ENCODE measurements at regions not wholly inside any gene's neighbourhood (a gene's known extent, or its start where the extent isn't known, plus 50 kb on each side); places are given as distances from the start of the nearest gene placed in this dataset.

- no peak overlapping the region for H3K9ac ChIP-seq
- no peaks in the 10 kb centered on the region for H3K79me2 ChIP-seq (ENCODE audit: insufficient read depth)
- 84 to 85% methylated on average over 10 to 11 of the region's 11 CpGs for WGBS, 2 experiments (ENCODE audit: low coverage in 1 of 2, low lambda C conversion rate in 2 of 2, missing lambda C conversion rate in 2 of 2)
- no peaks in the 10 kb centered on the region for H4K20me1 ChIP-seq (ENCODE audit: insufficient read depth)
- TF ChIP-seq EZH2 (IDR thresholded peaks at IDR 0.05; ENCODE audit: insufficient read depth, poor library complexity, severe bottlenecking) (no peak), EZH2phosphoT487 (IDR thresholded peaks at IDR 0.05; ENCODE audit: insufficient read depth, low read depth) (no peak)
- H3K27ac ChIP-seq: no peak overlapping the region
- H3K9me3 ChIP-seq (ENCODE audit: low read depth): no peaks in the 10 kb centered on the region
- in situ Hi-C loops (cut with MboI): loop anchor here (5.0 kb wide), 1 partner anchor 324 kb away; no protein-coding TSS in a partner anchor
- H3K4me3 ChIP-seq: no peak overlapping the region
- no peaks in the 10 kb centered on the region for H3K27me3 ChIP-seq (replicated peaks; ENCODE audit: insufficient read depth)
- H3K9me2 ChIP-seq (ENCODE audit: insufficient read depth): no peaks in the 10 kb centered on the region
- H2AFZ ChIP-seq: no peak overlapping the region
- H3K4me1 ChIP-seq (ENCODE audit: insufficient read depth): no peaks in the 10 kb centered on the region
- no peak for DNase-seq
- no peaks in the 10 kb centered on the region for H3K36me3 ChIP-seq (ENCODE audit: low read depth)
- no peaks in the 10 kb centered on the region for H3F3A ChIP-seq (ENCODE audit: insufficient read depth)
- no peak overlapping the region for H3K4me2 ChIP-seq (ENCODE audit: unreplicated experiment)
These were observed 58.5 kb downstream of the GPR6 start for GRCh38 chr6:110036408-110037302.

- Histone ChIP-seq H3K27me3 (replicated peaks; ENCODE audit: insufficient read depth) (no peaks in the 10 kb centered on the region), H3K79me2 (ENCODE audit: insufficient read depth) (no peaks in the 10 kb centered on the region), H3F3A (ENCODE audit: insufficient read depth) (no peaks in the 10 kb centered on the region), H2AFZ (peak overlapping the region; percentile 41; the same call in 1 of the 2 replicates), H3K4me1 (ENCODE audit: insufficient read depth) (no peaks in the 10 kb centered on the region), H3K9ac (no peak overlapping the region), H4K20me1 (ENCODE audit: insufficient read depth) (no peaks in the 10 kb centered on the region), H3K27ac (no peak overlapping the region), H3K4me2 (ENCODE audit: unreplicated experiment) (no peak overlapping the region), H3K9me2 (ENCODE audit: insufficient read depth) (no peaks in the 10 kb centered on the region), H3K36me3 (ENCODE audit: low read depth) (no peaks in the 10 kb centered on the region), H3K4me3 (no peak overlapping the region), H3K9me3 (ENCODE audit: low read depth) (no peaks in the 10 kb centered on the region)
- in situ Hi-C loops (cut with MboI): loop anchor here (5.0 kb wide), 1 partner anchor 326 kb away; no protein-coding TSS in a partner anchor
- peak; percentile 20 for DNase-seq
- 39 to 41% methylated on average over 9 of the region's 9 CpGs for WGBS, 2 experiments (ENCODE audit: low coverage in 1 of 2, low lambda C conversion rate in 2 of 2, missing lambda C conversion rate in 2 of 2)
- TF ChIP-seq EZH2phosphoT487 (IDR thresholded peaks at IDR 0.05; ENCODE audit: insufficient read depth, low read depth): no peak
- TF ChIP-seq EZH2 (IDR thresholded peaks at IDR 0.05; ENCODE audit: insufficient read depth, poor library complexity, severe bottlenecking): no peak
These were observed 59.7 kb downstream of the GPR6 start for GRCh38 chr6:110037726-110038295.

GRCh38 chr6:110039364-110039980 lies 61.4 kb downstream of the GPR6 start:
- H4K20me1 ChIP-seq (ENCODE audit: insufficient read depth): no peaks in the 10 kb centered on the region
- no peaks in the 10 kb centered on the region for H3F3A ChIP-seq (ENCODE audit: insufficient read depth)
- H3K36me3 ChIP-seq (ENCODE audit: low read depth): no peaks in the 10 kb centered on the region
- no peak for TF ChIP-seq EZH2phosphoT487 (IDR thresholded peaks at IDR 0.05; ENCODE audit: insufficient read depth, low read depth)
- TF ChIP-seq EZH2 (IDR thresholded peaks at IDR 0.05; ENCODE audit: insufficient read depth, poor library complexity, severe bottlenecking): no peak
- DNase-seq: peak; percentile 83
- H2AFZ ChIP-seq: peak overlapping the region; percentile 8; the same call in 1 of the 2 replicates
- no peaks in the 10 kb centered on the region for H3K9me2 ChIP-seq (ENCODE audit: insufficient read depth)
- in situ Hi-C loops (cut with MboI): loop anchor here (5.0 kb wide), 1 partner anchor 327 kb away; no protein-coding TSS in a partner anchor
- H3K9me3 ChIP-seq (ENCODE audit: low read depth): no peaks in the 10 kb centered on the region
- 14 to 16% methylated on average over 7 of the region's 7 CpGs for WGBS, 2 experiments (ENCODE audit: low coverage in 1 of 2, low lambda C conversion rate in 2 of 2, missing lambda C conversion rate in 2 of 2)
- no peak overlapping the region for H3K27ac ChIP-seq
- no peaks in the 10 kb centered on the region for H3K79me2 ChIP-seq (ENCODE audit: insufficient read depth)
- no peak overlapping the region for H3K4me3 ChIP-seq
- H3K4me1 ChIP-seq (ENCODE audit: insufficient read depth): no peaks in the 10 kb centered on the region
- H3K27me3 ChIP-seq (replicated peaks; ENCODE audit: insufficient read depth): no peaks in the 10 kb centered on the region
- H3K4me2 ChIP-seq (ENCODE audit: unreplicated experiment): no peak overlapping the region
- no peak overlapping the region for H3K9ac ChIP-seq

DNA sequence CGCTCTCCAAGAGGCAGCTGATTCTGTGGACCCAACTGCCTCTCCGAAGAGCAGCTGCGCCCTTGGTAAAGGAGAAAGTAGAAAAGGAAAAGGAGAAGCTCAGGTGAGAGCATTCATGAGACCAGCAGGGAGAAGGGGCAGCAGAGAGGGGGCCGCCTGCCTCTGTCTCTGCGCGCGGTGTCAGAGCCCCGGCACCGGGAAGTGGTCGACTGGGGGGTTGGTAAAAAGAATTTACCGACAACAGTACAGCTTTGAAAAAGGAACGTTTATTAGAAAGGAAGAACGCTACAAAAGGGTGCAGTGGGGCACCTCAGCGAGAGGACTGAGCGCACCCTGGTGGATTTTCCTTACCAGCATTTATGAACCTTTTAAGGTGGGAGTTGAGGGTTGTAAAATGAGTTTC lies 61.9 kb downstream of the GPR6 start:
- H3K9me3 ChIP-seq (ENCODE audit: low read depth): no peaks in the 10 kb centered on the region
- H4K20me1 ChIP-seq (ENCODE audit: insufficient read depth): no peaks in the 10 kb centered on the region
- no peaks in the 10 kb centered on the region for H3K27me3 ChIP-seq (replicated peaks; ENCODE audit: insufficient read depth)
- H3K9me2 ChIP-seq (ENCODE audit: insufficient read depth): no peaks in the 10 kb centered on the region
- TF ChIP-seq EZH2 (IDR thresholded peaks at IDR 0.05; ENCODE audit: insufficient read depth, poor library complexity, severe bottlenecking): no peak
- TF ChIP-seq EZH2phosphoT487 (IDR thresholded peaks at IDR 0.05; ENCODE audit: insufficient read depth, low read depth): no peak
- WGBS, 2 experiments (ENCODE audit: low coverage in 1 of 2, low lambda C conversion rate in 2 of 2, missing lambda C conversion rate in 2 of 2): 59 to 64% methylated on average over 15 of the region's 15 CpGs
- no peaks in the 10 kb centered on the region for H3K36me3 ChIP-seq (ENCODE audit: low read depth)
- H3K79me2 ChIP-seq (ENCODE audit: insufficient read depth): no peaks in the 10 kb centered on the region
- H3F3A ChIP-seq (ENCODE audit: insufficient read depth): no peaks in the 10 kb centered on the region
- no peaks in the 10 kb centered on the region for H3K4me1 ChIP-seq (ENCODE audit: insufficient read depth)
- H3K4me2 ChIP-seq (ENCODE audit: unreplicated experiment): no peak overlapping the region
- H3K4me3 ChIP-seq: no peak overlapping the region
- peak; percentile 11 for DNase-seq
- in situ Hi-C loops (cut with MboI): loop anchor here (5.0 kb wide), 1 partner anchor 328 kb away; no protein-coding TSS in a partner anchor
- no peak overlapping the region for H3K9ac ChIP-seq
- peak overlapping the region; percentile 8; the same call in 1 of the 2 replicates for H2AFZ ChIP-seq
- H3K27ac ChIP-seq: no peak overlapping the region
